Vagina (tissue), 2 donors: ENCODE measurements at regions not wholly inside any gene's neighbourhood (a gene's known extent, or its start where the extent isn't known, plus 50 kb on each side); places are given as distances from the start of the nearest gene placed in this dataset.

Source experiments
- CTCF ChIP-seq, 3 experiments: fragments of 450-650 bp in 2 of 3; fragments of 200-600 bp in 1 of 3; sonication (generic) in 1 of 3; IDR thresholded peaks; one replicate each; pipeline ENCODE4 v1.5.1; 2017 to 2019; ENCODE audit warnings: antibody characterized with exemption in 3 of 3, mild to moderate bottlenecking in 2 of 3, moderate library complexity in 2 of 3
- POLR2A ChIP-seq, 2 donors: fragments of 450-650 bp; IDR thresholded peaks; one replicate each; pipeline ENCODE4 v1.6.1; 2017; ENCODE audit warnings: antibody characterized with exemption in 2 of 2, mild to moderate bottlenecking in 2 of 2, moderate library complexity in 2 of 2
- POLR2AphosphoS5 ChIP-seq, 2 donors: sonication (generic); formaldehyde crosslinking; IDR thresholded peaks; one replicate each; pipeline ENCODE4 v1.9.0; 2017; ENCODE audit warnings: antibody characterized with exemption in 2 of 2, mild to moderate bottlenecking in 2 of 2, low read depth in 1 of 2; ENCODE audit not compliant: insufficient read depth in 1 of 2

DNA sequence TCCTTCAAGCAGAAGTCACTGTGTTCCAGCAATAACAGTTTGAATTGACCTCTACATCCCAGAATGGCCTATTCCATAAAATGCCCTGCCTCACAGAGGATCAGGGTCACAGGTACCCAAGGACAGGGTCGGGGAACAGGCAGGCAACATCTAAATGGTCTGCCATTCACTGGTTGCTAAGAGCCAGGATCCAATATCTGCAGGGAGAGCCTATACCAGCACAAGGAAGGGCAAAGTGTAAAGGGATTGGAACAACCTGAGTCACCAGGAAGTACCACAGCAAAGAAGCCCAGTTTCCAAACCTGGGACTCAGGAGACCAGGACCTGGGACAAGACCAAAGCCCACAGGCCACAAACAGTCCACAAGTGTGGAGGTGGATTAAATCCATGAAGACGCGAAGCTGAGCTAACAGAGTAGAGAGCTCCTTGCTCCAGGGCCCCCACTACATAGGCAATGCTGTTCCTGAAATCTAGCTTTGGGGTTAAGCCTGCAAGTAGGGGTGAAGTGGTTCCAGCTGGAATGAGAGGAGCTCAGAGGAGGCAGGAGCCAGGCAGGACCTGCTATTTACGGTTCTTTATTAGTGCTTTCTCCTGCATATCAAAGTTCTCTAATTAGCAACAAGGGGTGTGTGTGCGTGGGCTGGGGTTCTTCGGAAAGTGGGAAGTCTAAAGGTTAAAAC is 274.3 kb downstream of the BCL11B start:
- TF ChIP-seq CTCF (IDR thresholded peaks at IDR 0.05) (no peak), POLR2AphosphoS5 (IDR thresholded peaks at IDR 0.05; ENCODE audit: insufficient read depth in 1 of 2, low read depth in 1 of 2) (no peak), POLR2A (IDR thresholded peaks at IDR 0.05) (no peak)
